ENCODE measurements at regions not wholly inside any gene's neighbourhood (a gene's known extent, or its start where the extent isn't known, plus 50 kb on each side); places are given as distances from the start of the nearest gene placed in this dataset.
A peak's percentile ranks its signal among the peaks of the same experiment; 100 is the strongest.

GRCh38 chr9:7906783-7907550, 107.4 kb upstream of the DMAC1 start:
- no peaks in the 10 kb centered on the region for H3K9me3 ChIP-seq (ENCODE audit: control insufficient read depth, low read depth, low read length)
- H2BK20ac ChIP-seq (ENCODE audit: low read depth, low read length, poor library complexity, severe bottlenecking), result no peak overlapping the region
- Mint-ChIP-seq H3K4me1 (peaks cover 0 to 6% of the 10 kb centered on the region in 2 experiments; a peak in 2 of 4 replicates), H3K4me3 (no peak overlapping the region), H3K9me3 (no peaks in the 10 kb centered on the region), H3K27me3 (ENCODE audit: low read depth) (no peaks in the 10 kb centered on the region), H3K36me3 (ENCODE audit: insufficient read depth in 1 of 3, low read depth in 3 of 3) (no peaks in the 10 kb centered on the region), H3K27ac (peak overlapping the region in 1 of 3 experiments; percentile 0; a peak in 1 of 7 replicates)
- no peak overlapping the region for H4K8ac ChIP-seq (replicated peaks; ENCODE audit: insufficient read length, low read depth, low read length)
- no peak for TF ChIP-seq CTCF (conservative IDR thresholded peaks at IDR 0.05)
- H2BK120ac ChIP-seq (ENCODE audit: low read depth, low read length, poor library complexity, severe bottlenecking), result no peak overlapping the region
- no peak overlapping the region for H3K4ac ChIP-seq (ENCODE audit: low read depth, low read length)
- no peaks in the 10 kb centered on the region for H3K27me3 ChIP-seq (ENCODE audit: insufficient read depth, low read length)
- H2BK5ac ChIP-seq (ENCODE audit: insufficient read length, low read length), result no peak overlapping the region
- H3T11ph ChIP-seq (ENCODE audit: low read length), result no peak overlapping the region
- H3K23ac ChIP-seq (ENCODE audit: insufficient read length, low read depth, low read length), result no peak overlapping the region
- no peak overlapping the region for H3K4me2 ChIP-seq (ENCODE audit: insufficient read depth, insufficient read length, low read length)
- no peak overlapping the region for H3K56ac ChIP-seq (ENCODE audit: insufficient read length, low read depth, low read length)
- no peak overlapping the region for H3K14ac ChIP-seq (ENCODE audit: insufficient read depth, low read length)
- H3K4me1 ChIP-seq (ENCODE audit: insufficient read depth, low read length), result no peaks in the 10 kb centered on the region
- no CpG with 5 or more reads among the region's 2 CpGs for WGBS (ENCODE audit: extremely low coverage, insufficient read length, low lambda C conversion rate)
- no peak overlapping the region for H4K91ac ChIP-seq (ENCODE audit: insufficient read length, low read depth, low read length)
- no peak overlapping the region for H3K9ac ChIP-seq (ENCODE audit: extremely low read depth, insufficient read length, low read length)
- H2AFZ ChIP-seq (ENCODE audit: low read length), result no peak overlapping the region
- DNase-seq, result no peak
- H4K5ac ChIP-seq (ENCODE audit: insufficient read length, low read depth, low read length), result no peak overlapping the region
- no peaks in the 10 kb centered on the region for H3K23me2 ChIP-seq (ENCODE audit: insufficient read length, low read depth, low read length, poor library complexity, severe bottlenecking)
- no peak overlapping the region for H3K27ac ChIP-seq (ENCODE audit: insufficient read length, low read depth, low read length)
- no peak overlapping the region for H2BK15ac ChIP-seq (ENCODE audit: low read depth, low read length)
- H3K79me1 ChIP-seq (ENCODE audit: insufficient read depth, low read depth, low read length, poor library complexity, severe bottlenecking), result no peaks in the 10 kb centered on the region
- H3K18ac ChIP-seq (ENCODE audit: insufficient read length, low read depth, low read length), result no peak overlapping the region
- H2BK12ac ChIP-seq (ENCODE audit: insufficient read length, low read depth, low read length), result no peak overlapping the region
- H4K20me1 ChIP-seq (ENCODE audit: control insufficient read depth, insufficient read depth, insufficient read length), result no peaks in the 10 kb centered on the region
- H2AK5ac ChIP-seq (ENCODE audit: insufficient read length, low read length), result no peak overlapping the region
- H3K79me2 ChIP-seq (ENCODE audit: insufficient read depth, low read length), result no peaks in the 10 kb centered on the region

Data from H9 (cell line).